SK-N-SH (cell line): ENCODE measurements at regions not wholly inside any gene's neighbourhood (a gene's known extent, or its start where the extent isn't known, plus 50 kb on each side); places are given as distances from the start of the nearest gene placed in this dataset.

Experiments used
- CTCF ChIA-PET: fragments of 300-600, 350-600 bp; formaldehyde crosslinking; extraction: SDS; loops from one replicate; lab custom pipeline; 2021; lab: Yijun Ruan, JAX
- POLR2A ChIA-PET: fragments of 350-600 bp; sonication (Branson Sonifier 250); formaldehyde crosslinking; extraction: SDS; loops from one replicate; lab custom pipeline; 2020; ENCODE audit warnings: antibody characterized with exemption, inconsistent platforms; lab: Yijun Ruan, JAX
- DNase-seq: peaks from one replicate; pipeline ENCODE4 v3.0.0; 2012
- H2AFZ ChIP-seq: fragments of 200-600 bp; sonication (generic); 2 replicates; pipeline ENCODE4 v1.8.1; 2016; ENCODE audit warnings: antibody characterized with exemption, mild to moderate bottlenecking, low read depth
- H3F3A ChIP-seq: fragments of 200-600 bp; sonication (generic); replicated peaks from 2 replicates; pipeline ENCODE3; 2016; ENCODE audit warnings: antibody characterized with exemption, mild to moderate bottlenecking; ENCODE audit not compliant: insufficient read depth
- H3K27ac ChIP-seq, 2 experiments: fragments of 200-500 bp in 1 of 2; fragments of 200-600 bp in 1 of 2; sonication (Bioruptor generic) in 1 of 2; sonication (generic), shearing (Covaris generic) in 1 of 2; 2 replicates each; pipeline versions ENCODE4 v1.5.1 to v1.6.1; 2014 to 2016; ENCODE audit warnings: low read depth in 2 of 2, inconsistent platforms in 1 of 2, low read length in 1 of 2, mild to moderate bottlenecking in 1 of 2, mixed read lengths in 1 of 2
- H3K27me3 ChIP-seq: fragments of 200-600 bp; sonication (generic), shearing (Covaris generic); 2 replicates; pipeline ENCODE4 v1.6.1; 2016; ENCODE audit warnings: mixed run types; ENCODE audit not compliant: insufficient read depth
- H3K36me3 ChIP-seq, 2 experiments: fragments of 200-500 bp in 1 of 2; fragments of 200-600 bp in 1 of 2; sonication (Bioruptor generic) in 1 of 2; sonication (generic) in 1 of 2; replicated peaks in 1 of 2; 2 replicates each; pipeline versions ENCODE3 to v1.5.1; 2014 to 2016; ENCODE audit warnings: low read length in 1 of 2, mild to moderate bottlenecking in 1 of 2; ENCODE audit not compliant: insufficient read depth in 2 of 2, control insufficient read depth in 1 of 2
- H3K4me1 ChIP-seq, 2 experiments: fragments of 200-500 bp in 1 of 2; fragments of 200-600 bp in 1 of 2; sonication (Bioruptor generic) in 1 of 2; sonication (generic), shearing (Covaris generic) in 1 of 2; 2 replicates each; pipeline versions ENCODE4 v1.5.1 to v1.6.1; 2014 to 2016; ENCODE audit warnings: low read depth in 1 of 2, low read length in 1 of 2, mixed run types in 1 of 2; ENCODE audit not compliant: insufficient read depth in 2 of 2, control insufficient read depth in 1 of 2
- H3K4me2 ChIP-seq: fragments of 200-600 bp; sonication (generic), shearing (Covaris generic); 2 replicates; pipeline ENCODE4 v1.6.1; 2017; ENCODE audit warnings: mixed run types
- H3K4me3 ChIP-seq, 2 experiments: fragments of 200-500 bp in 1 of 2; fragments of 200-600 bp in 1 of 2; sonication (Bioruptor generic) in 1 of 2; sonication (generic), shearing (Covaris generic) in 1 of 2; 2 replicates each; pipeline versions ENCODE4 v1.5.1 to v1.8.1; 2014 to 2016; ENCODE audit warnings: low read depth in 2 of 2, inconsistent platforms in 1 of 2, low read length in 1 of 2, mild to moderate bottlenecking in 1 of 2, mixed read lengths in 1 of 2, moderate library complexity in 1 of 2
- H3K79me2 ChIP-seq: fragments of 200-600 bp; sonication (generic); 2 replicates; pipeline ENCODE4 v1.8.1; 2017; ENCODE audit warnings: mild to moderate bottlenecking; ENCODE audit not compliant: insufficient read depth
- H3K9ac ChIP-seq: fragments of 200-600 bp; sonication (generic); 2 replicates; pipeline ENCODE4 v1.6.1; 2017; ENCODE audit warnings: mixed run types
- H3K9me2 ChIP-seq: fragments of 200-600 bp; sonication (generic); 2 replicates; pipeline ENCODE4 v1.6.1; 2017; ENCODE audit warnings: mixed run types
- H3K9me3 ChIP-seq: fragments of 200-600 bp; sonication (generic); 2 replicates; pipeline ENCODE4 v1.6.1; 2017; ENCODE audit warnings: mixed run types, mild to moderate bottlenecking, moderate library complexity
- H4K20me1 ChIP-seq: fragments of 200-600 bp; sonication (generic); 2 replicates; pipeline ENCODE4 v1.6.1; 2017; ENCODE audit warnings: mild to moderate bottlenecking, mixed run types; ENCODE audit not compliant: insufficient read depth
- CHD2 ChIP-seq: fragments of 150-350 bp; IDR thresholded peaks from 2 replicates; pipeline ENCODE4 v1.6.1; 2018; ENCODE audit warnings: low read length; ENCODE audit not compliant: partially characterized antibody
- ELF1 ChIP-seq: IDR thresholded peaks from 2 replicates; pipeline ENCODE4 v1.4.0; 2012
- EP300 ChIP-seq, 2 experiments: IDR thresholded peaks; 2 replicates each; pipeline versions ENCODE4 v1.4.0 to v1.6.1; 2012; ENCODE audit warnings: borderline replicate concordance in 1 of 2, low read depth in 1 of 2, low read length in 1 of 2
- EZH2phosphoT487 ChIP-seq: fragments of 200-600 bp; sonication (generic); IDR thresholded peaks from 2 replicates; pipeline ENCODE4 v1.6.1; 2017; ENCODE audit warnings: low read depth, mixed run types, mild to moderate bottlenecking, antibody characterized with exemption, moderate library complexity, borderline replicate concordance
- FOSL2 ChIP-seq: IDR thresholded peaks from 2 replicates; pipeline ENCODE4 v1.4.0; 2012; ENCODE audit warnings: low read depth, mild to moderate bottlenecking, moderate library complexity, borderline replicate concordance
- FOXJ3 ChIP-seq: sonication (generic); formaldehyde crosslinking; IDR thresholded peaks from 2 replicates; pipeline ENCODE4 v1.5.1; 2020; ENCODE audit warnings: mild to moderate bottlenecking, missing genetic modification reagents
- FOXM1 ChIP-seq: IDR thresholded peaks from 2 replicates; pipeline ENCODE4 v1.4.0; 2012; ENCODE audit warnings: low read depth, mild to moderate bottlenecking
- GATA2 ChIP-seq: sonication (generic); formaldehyde crosslinking; IDR thresholded peaks from 2 replicates; pipeline ENCODE4 v1.5.0; 2020; ENCODE audit warnings: mild to moderate bottlenecking, missing genetic modification reagents
- JUND ChIP-seq: IDR thresholded peaks from 2 replicates; pipeline ENCODE4 v1.4.0; 2012
- MEF2A ChIP-seq: IDR thresholded peaks from 2 replicates; pipeline ENCODE4 v1.4.0; 2012; ENCODE audit warnings: low read depth, borderline replicate concordance
- MXI1 ChIP-seq: IDR thresholded peaks from 2 replicates; pipeline ENCODE4 v1.6.1; 2012; ENCODE audit warnings: mild to moderate bottlenecking, low read depth, low read length, improper control_type of control experiment
- RAD21 ChIP-seq: IDR thresholded peaks from 2 replicates; pipeline ENCODE4 v1.6.1; 2012; ENCODE audit warnings: mild to moderate bottlenecking, low read length
- RCOR1 ChIP-seq: fragments of 150-350 bp; IDR thresholded peaks from 2 replicates; pipeline ENCODE4 v1.6.1; 2017; ENCODE audit warnings: antibody characterized with exemption, low read length
- RFX5 ChIP-seq: IDR thresholded peaks from 2 replicates; pipeline ENCODE4 v1.6.1; 2012; ENCODE audit warnings: mild to moderate bottlenecking, improper control_type of control experiment, low read length
- SIN3A ChIP-seq: IDR thresholded peaks from 2 replicates; pipeline ENCODE4 v1.6.1; 2012; ENCODE audit warnings: low read depth, mild to moderate bottlenecking, low read length, moderate library complexity, borderline replicate concordance
- SMC3 ChIP-seq: IDR thresholded peaks from 2 replicates; pipeline ENCODE4 v1.6.1; 2012; ENCODE audit warnings: low read depth, low read length, improper control_type of control experiment
- TAF1 ChIP-seq: IDR thresholded peaks from 2 replicates; pipeline ENCODE4 v1.6.1; 2012; ENCODE audit warnings: low read depth, mild to moderate bottlenecking, low read length, moderate library complexity, borderline replicate concordance
- WGBS: methylation state at CpG from one replicate; pipeline ENCODE4 v1.1.6; 2017; ENCODE audit warnings: low lambda C conversion rate; 5-methylcytosine and 5-hydroxymethylcytosine counted together
- TF ChIP-seq, protein P1 (sequence below): IDR thresholded peaks from 2 replicates; pipeline ENCODE4; 2012
- TF ChIP-seq, protein P2 (sequence below): fragments of 150-350 bp; IDR thresholded peaks from 2 replicates; pipeline ENCODE4 v1.6.1; 2017; ENCODE audit warnings: antibody characterized with exemption, low read length, low read depth, borderline replicate concordance
- TF ChIP-seq, protein P3 (sequence below): IDR thresholded peaks from 2 replicates; pipeline ENCODE4 v1.4.0; 2012; ENCODE audit warnings: low read depth, borderline replicate concordance

DNA sequence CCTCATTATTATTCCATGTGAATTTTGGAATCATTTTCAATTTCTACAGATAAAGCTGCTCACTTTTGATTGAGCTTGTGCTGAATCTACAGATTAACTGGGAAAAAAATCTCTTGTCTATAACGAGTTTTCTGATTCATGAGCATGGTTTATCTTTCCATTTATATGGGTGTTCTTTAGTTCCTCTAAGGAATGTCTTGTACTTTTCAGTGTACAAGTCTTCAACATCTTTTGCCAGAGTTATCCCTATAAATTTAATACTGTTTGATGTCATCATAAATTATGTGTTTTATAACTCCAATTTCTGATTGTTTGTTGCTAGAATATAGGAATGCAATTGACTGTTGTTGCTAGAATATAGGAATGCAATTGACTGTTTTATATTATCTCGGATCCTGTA, 533.8 kb downstream of the OLFM4 start:
- no peaks in the 10 kb centered on the region for H3K27me3 ChIP-seq
- ChIA-PET CTCF (no interaction called here), POLR2A (no interaction called here)
- H3F3A ChIP-seq: no peaks in the 10 kb centered on the region
- WGBS: 12% methylated on average over 2 of the region's 2 CpGs
- H3K9me2 ChIP-seq: no peaks in the 10 kb centered on the region
- no peak for DNase-seq
- H3K4me2 ChIP-seq: no peak overlapping the region
- H3K79me2 ChIP-seq: no peaks in the 10 kb centered on the region
- no peaks in the 10 kb centered on the region for H4K20me1 ChIP-seq
- no peak overlapping the region for H3K4me3 ChIP-seq
- no peaks in the 10 kb centered on the region for H3K36me3 ChIP-seq
- no peak overlapping the region for H3K27ac ChIP-seq
- TF ChIP-seq, protein P1, sequence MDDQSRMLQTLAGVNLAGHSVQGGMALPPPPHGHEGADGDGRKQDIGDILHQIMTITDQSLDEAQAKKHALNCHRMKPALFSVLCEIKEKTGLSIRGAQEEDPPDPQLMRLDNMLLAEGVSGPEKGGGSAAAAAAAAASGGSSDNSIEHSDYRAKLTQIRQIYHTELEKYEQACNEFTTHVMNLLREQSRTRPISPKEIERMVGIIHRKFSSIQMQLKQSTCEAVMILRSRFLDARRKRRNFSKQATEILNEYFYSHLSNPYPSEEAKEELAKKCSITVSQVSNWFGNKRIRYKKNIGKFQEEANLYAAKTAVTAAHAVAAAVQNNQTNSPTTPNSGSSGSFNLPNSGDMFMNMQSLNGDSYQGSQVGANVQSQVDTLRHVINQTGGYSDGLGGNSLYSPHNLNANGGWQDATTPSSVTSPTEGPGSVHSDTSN: no peak
- TF ChIP-seq EZH2phosphoT487: no peak
- TF ChIP-seq TAF1: no peak
- TF ChIP-seq, protein P2, sequence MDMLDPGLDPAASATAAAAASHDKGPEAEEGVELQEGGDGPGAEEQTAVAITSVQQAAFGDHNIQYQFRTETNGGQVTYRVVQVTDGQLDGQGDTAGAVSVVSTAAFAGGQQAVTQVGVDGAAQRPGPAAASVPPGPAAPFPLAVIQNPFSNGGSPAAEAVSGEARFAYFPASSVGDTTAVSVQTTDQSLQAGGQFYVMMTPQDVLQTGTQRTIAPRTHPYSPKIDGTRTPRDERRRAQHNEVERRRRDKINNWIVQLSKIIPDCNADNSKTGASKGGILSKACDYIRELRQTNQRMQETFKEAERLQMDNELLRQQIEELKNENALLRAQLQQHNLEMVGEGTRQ: no peak
- no peak for TF ChIP-seq MEF2A
- no peak for TF ChIP-seq GATA2 (CRISPR knock-in tag)
- no peak for TF ChIP-seq RFX5
- TF ChIP-seq CHD2: no peak
- no peak for TF ChIP-seq EP300 (IDR thresholded peaks at IDR 0.05; ENCODE audit: borderline replicate concordance in 1 of 2, low read depth in 1 of 2, low read length in 1 of 2)
- H3K9ac ChIP-seq: no peak overlapping the region
- no peaks in the 10 kb centered on the region for H3K4me1 ChIP-seq
- H3K9me3 ChIP-seq: peaks cover 6% of the 10 kb centered on the region; the same call in 1 of the 2 replicates
- H2AFZ ChIP-seq: no peak overlapping the region

DNA sequence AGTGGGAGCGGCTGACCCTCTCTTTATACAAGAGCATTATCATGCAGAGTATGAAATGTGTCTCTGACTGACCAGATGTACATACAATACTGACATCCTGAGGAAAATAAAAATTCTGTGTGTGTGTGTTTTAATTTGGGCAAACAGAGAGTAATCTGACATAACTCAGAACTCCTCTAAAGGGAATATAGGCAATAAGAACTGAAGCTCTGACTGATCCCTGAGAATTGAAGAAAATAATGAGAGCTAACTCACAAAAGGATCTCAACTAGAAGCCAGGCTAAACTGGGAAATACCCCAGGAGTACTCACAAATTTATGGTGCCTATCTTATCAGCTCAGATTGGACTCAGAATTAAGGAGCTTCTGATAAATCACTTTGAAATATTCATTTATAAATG, 539.9 kb downstream of the OLFM4 start:
- H3K79me2 ChIP-seq: no peaks in the 10 kb centered on the region
- H3K27me3 ChIP-seq: no peaks in the 10 kb centered on the region
- TF ChIP-seq RFX5 (no peak), FOSL2 (no peak), ELF1 (no peak), RCOR1 (no peak), RAD21 (no peak), FOXJ3 (CRISPR knock-in tag) (no peak), JUND (no peak), MEF2A (no peak), SMC3 (no peak), GATA2 (CRISPR knock-in tag) (no peak), FOXM1 (no peak), CHD2 (no peak), MXI1 (no peak), SIN3A (no peak)
- TF ChIP-seq, protein P3, sequence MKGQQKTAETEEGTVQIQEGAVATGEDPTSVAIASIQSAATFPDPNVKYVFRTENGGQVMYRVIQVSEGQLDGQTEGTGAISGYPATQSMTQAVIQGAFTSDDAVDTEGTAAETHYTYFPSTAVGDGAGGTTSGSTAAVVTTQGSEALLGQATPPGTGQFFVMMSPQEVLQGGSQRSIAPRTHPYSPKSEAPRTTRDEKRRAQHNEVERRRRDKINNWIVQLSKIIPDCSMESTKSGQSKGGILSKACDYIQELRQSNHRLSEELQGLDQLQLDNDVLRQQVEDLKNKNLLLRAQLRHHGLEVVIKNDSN: no peak
- no peaks in the 10 kb centered on the region for H3F3A ChIP-seq
- H3K4me1 ChIP-seq: no peaks in the 10 kb centered on the region
- no peak overlapping the region for H3K27ac ChIP-seq
- H3K4me3 ChIP-seq: no peak overlapping the region
- H3K9ac ChIP-seq: no peak overlapping the region
- no peaks in the 10 kb centered on the region for H3K36me3 ChIP-seq
- POLR2A ChIA-PET: no interaction called here
- CTCF ChIA-PET: no interaction called here
- H4K20me1 ChIP-seq: no peaks in the 10 kb centered on the region
- DNase-seq: no peak
- WGBS: 40% methylated on average over 1 of the region's 1 CpG
- H3K9me3 ChIP-seq: peaks cover 6% of the 10 kb centered on the region; the same call in 1 of the 2 replicates
- no peak overlapping the region for H3K4me2 ChIP-seq
- no peaks in the 10 kb centered on the region for H3K9me2 ChIP-seq
- no peak overlapping the region for H2AFZ ChIP-seq
